HEK293 (cell line): ENCODE measurements at regions not wholly inside any gene's neighbourhood (a gene's known extent, or its start where the extent isn't known, plus 50 kb on each side); places are given as distances from the start of the nearest gene placed in this dataset.

ENCODE experiments used
- CTCF ChIA-PET: fragments of 350-600 bp; formaldehyde crosslinking; extraction: SDS; loops from one replicate; lab custom pipeline; 2021; ENCODE audit warnings: antibody characterized with exemption; lab: Yijun Ruan, JAX
- POLR2A ChIA-PET: fragments of 300-600 bp; formaldehyde crosslinking; extraction: SDS; loops from one replicate; lab custom pipeline; 2020; ENCODE audit warnings: antibody characterized with exemption, inconsistent platforms; lab: Yijun Ruan, JAX
- H3K27ac ChIP-seq: fragments of 200-500 bp; sonication (Bioruptor generic); 2 replicates; pipeline ENCODE4 v1.5.1; 2014; ENCODE audit warnings: low read depth, low read length, control low read depth, inconsistent platforms; ENCODE audit errors: extremely low read depth
- H3K36me3 ChIP-seq, 2 experiments: fragments of 200-500 bp in 1 of 2; sonication (Bioruptor generic) in 1 of 2; 1 replicate in 1 of 2; 2 replicates in 1 of 2; pipeline ENCODE4 v1.5.1; 2014 to 2017; ENCODE audit warnings: inconsistent platforms in 2 of 2, low read length in 2 of 2; ENCODE audit not compliant: control insufficient read depth in 2 of 2, insufficient read depth in 1 of 2
- H3K4me1 ChIP-seq: fragments of 200-500 bp; sonication (Bioruptor generic); 2 replicates; pipeline ENCODE4 v1.5.1; 2014; ENCODE audit warnings: mild to moderate bottlenecking, low read length, inconsistent platforms; ENCODE audit not compliant: control insufficient read depth, insufficient read depth
- H3K4me3 ChIP-seq: 2 replicates; pipeline ENCODE4 v1.5.1; 2011; ENCODE audit warnings: low read depth, mild to moderate bottlenecking, control low read depth, low read length, moderate library complexity
- H3K9me3 ChIP-seq: fragments of 200-500 bp; sonication (Bioruptor generic); 2 replicates; pipeline ENCODE4 v1.5.1; 2014; ENCODE audit warnings: low read depth, low read length, inconsistent platforms; ENCODE audit not compliant: control insufficient read depth, insufficient read depth
- GLI4 ChIP-seq: fragments of 450-650 bp; formaldehyde crosslinking; IDR thresholded peaks from 2 replicates; pipeline ENCODE4 v1.5.1; 2016; ENCODE audit warnings: missing biosample characterization, missing genetic modification characterization
- KLF10 ChIP-seq: fragments of 450-650 bp; IDR thresholded peaks from 2 replicates; pipeline ENCODE4 v1.5.1; 2018; ENCODE audit warnings: missing biosample characterization, mild to moderate bottlenecking, missing genetic modification characterization
- MZF1 ChIP-seq: fragments of 450-650 bp; formaldehyde crosslinking; IDR thresholded peaks from 2 replicates; pipeline ENCODE4 v1.5.1; 2017; ENCODE audit warnings: missing biosample characterization, missing genetic modification characterization, borderline replicate concordance
- PRDM1 ChIP-seq: fragments of 450-650 bp; formaldehyde crosslinking; IDR thresholded peaks from 2 replicates; pipeline ENCODE4; 2016; ENCODE audit warnings: missing biosample characterization, missing genetic modification characterization
- PRDM10 ChIP-seq: fragments of 450-650 bp; formaldehyde crosslinking; IDR thresholded peaks from 2 replicates; pipeline ENCODE4 v1.5.1; 2016; ENCODE audit warnings: missing biosample characterization, missing genetic modification characterization
- PRDM6 ChIP-seq: fragments of 450-650 bp; formaldehyde crosslinking; IDR thresholded peaks from 2 replicates; pipeline ENCODE4 v1.5.1; 2017; ENCODE audit warnings: missing biosample characterization, missing genetic modification characterization
- SP2 ChIP-seq: fragments of 450-650 bp; formaldehyde crosslinking; IDR thresholded peaks from 2 replicates; pipeline ENCODE4 v1.5.1; 2016; ENCODE audit warnings: missing biosample characterization, missing genetic modification characterization
- ZBTB20 ChIP-seq: fragments of 450-650 bp; formaldehyde crosslinking; IDR thresholded peaks from 2 replicates; pipeline ENCODE4 v1.5.1; 2016; ENCODE audit warnings: missing biosample characterization, missing genetic modification characterization
- ZBTB44 ChIP-seq: fragments of 450-650 bp; IDR thresholded peaks from 2 replicates; pipeline ENCODE4 v1.5.1; 2018; ENCODE audit warnings: missing biosample characterization, mild to moderate bottlenecking, missing genetic modification characterization
- ZBTB8A ChIP-seq: fragments of 450-650 bp; formaldehyde crosslinking; IDR thresholded peaks from 2 replicates; pipeline ENCODE4 v1.5.1; 2016; ENCODE audit warnings: missing biosample characterization, missing genetic modification characterization
- ZEB2 ChIP-seq: fragments of 450-650 bp; formaldehyde crosslinking; IDR thresholded peaks from 2 replicates; pipeline ENCODE4 v1.5.1; 2016; ENCODE audit warnings: missing biosample characterization, missing genetic modification characterization
- ZNF214 ChIP-seq: fragments of 450-650 bp; formaldehyde crosslinking; IDR thresholded peaks from 2 replicates; pipeline ENCODE4 v1.5.1; 2017; ENCODE audit warnings: missing biosample characterization, mild to moderate bottlenecking, missing genetic modification characterization, borderline replicate concordance
- ZNF423 ChIP-seq: fragments of 450-650 bp; formaldehyde crosslinking; IDR thresholded peaks from 2 replicates; pipeline ENCODE4 v1.5.1; 2016; ENCODE audit warnings: missing biosample characterization, missing genetic modification characterization
- ZNF488 ChIP-seq: fragments of 450-650 bp; formaldehyde crosslinking; IDR thresholded peaks from 2 replicates; pipeline ENCODE4 v1.5.1; 2016; ENCODE audit warnings: missing biosample characterization, missing genetic modification characterization
- ZNF623 ChIP-seq: fragments of 450-650 bp; formaldehyde crosslinking; IDR thresholded peaks from 2 replicates; pipeline ENCODE4 v1.5.1; 2016; ENCODE audit warnings: missing biosample characterization, missing genetic modification characterization
- ZNF629 ChIP-seq: fragments of 450-650 bp; formaldehyde crosslinking; IDR thresholded peaks from 2 replicates; pipeline ENCODE4 v1.5.1; 2017; ENCODE audit warnings: missing biosample characterization, missing genetic modification characterization
- ZNF660 ChIP-seq: fragments of 450-650 bp; IDR thresholded peaks from 2 replicates; pipeline ENCODE4 v1.5.1; 2018; ENCODE audit warnings: missing biosample characterization, mild to moderate bottlenecking, missing genetic modification characterization
- ZNF692 ChIP-seq: fragments of 450-650 bp; formaldehyde crosslinking; IDR thresholded peaks from 2 replicates; pipeline ENCODE4 v1.5.1; 2016; ENCODE audit warnings: missing biosample characterization, missing genetic modification characterization
- ZNF768 ChIP-seq: fragments of 450-650 bp; formaldehyde crosslinking; IDR thresholded peaks from 2 replicates; pipeline ENCODE4 v1.5.1; 2018; ENCODE audit warnings: missing biosample characterization, mild to moderate bottlenecking, missing genetic modification characterization
- ZNF792 ChIP-seq: fragments of 450-650 bp; formaldehyde crosslinking; IDR thresholded peaks from 2 replicates; pipeline ENCODE4 v1.5.1; 2016; ENCODE audit warnings: missing biosample characterization, missing genetic modification characterization
- TF ChIP-seq, protein P1 (sequence below): IDR thresholded peaks from 2 replicates; pipeline ENCODE4 v1.6.1; 2011; ENCODE audit warnings: mild to moderate bottlenecking, low read depth, low read length, borderline replicate concordance
- TF ChIP-seq, protein P2 (sequence below): fragments of 450-650 bp; formaldehyde crosslinking; IDR thresholded peaks from 2 replicates; pipeline ENCODE4 v1.5.1; 2016; ENCODE audit warnings: missing biosample characterization, missing genetic modification characterization, borderline replicate concordance

DNA sequence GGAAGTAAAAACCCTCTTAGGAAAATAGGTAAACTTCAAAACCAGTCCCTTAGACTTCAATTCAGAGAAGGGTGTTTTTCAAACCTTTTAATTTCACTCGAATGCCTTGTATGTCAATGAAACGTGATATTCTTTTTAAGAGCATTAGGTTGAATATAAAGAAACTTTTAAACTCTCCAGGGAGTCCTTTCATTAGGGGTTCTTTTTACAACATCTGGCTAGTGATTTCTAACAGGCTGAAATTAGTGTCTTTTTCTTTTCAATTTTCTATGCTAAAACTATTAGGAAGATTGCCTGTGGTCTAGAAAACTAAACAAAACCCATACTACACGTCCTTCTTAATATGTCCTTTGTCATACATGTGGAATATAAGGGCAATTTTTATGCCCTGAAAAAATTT lies 569.7 kb upstream of the CITED2 start:
- Histone ChIP-seq H3K4me1 (peaks cover 13% of the 10 kb centered on the region), H3K9me3 (no peaks in the 10 kb centered on the region), H3K4me3 (no peak overlapping the region), H3K27ac (no peak overlapping the region), H3K36me3 (no peaks in the 10 kb centered on the region)
- TF ChIP-seq ZBTB8A (tag by site-specific recombination) (0 out of 2 replicates have a peak, but pooled peaks have one; percentile 14), ZNF214 (tag by site-specific recombination) (no peak)
- ChIA-PET CTCF (interaction anchor here (0.6 kb wide), 1 partner anchor 537 kb away, joined by 3 read pairs; no protein-coding TSS in a partner anchor), POLR2A (interaction anchor here (0.6 kb wide), 1 partner anchor 455 kb away, joined by 3 read pairs; no protein-coding TSS in a partner anchor)

DNA sequence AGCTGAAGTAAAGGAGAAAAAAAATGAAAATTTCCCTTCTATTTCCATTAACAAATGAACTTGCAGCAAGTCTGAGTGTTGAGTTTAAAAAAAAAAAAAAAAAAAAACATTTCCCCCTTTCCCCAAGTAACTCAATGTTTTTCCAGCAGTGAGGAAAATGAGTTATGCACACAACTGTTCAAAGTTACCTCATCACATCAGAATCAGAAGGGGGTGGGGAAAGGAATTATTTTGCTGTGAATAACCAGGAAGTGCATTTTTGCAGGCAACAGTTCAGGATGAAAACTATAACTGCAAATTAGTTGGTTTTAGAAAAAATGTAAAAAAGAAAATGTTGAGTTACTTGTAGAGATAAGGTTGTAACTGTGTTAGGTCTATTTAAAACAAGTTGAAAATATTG lies 568.9 kb upstream of the CITED2 start:
- H3K27ac ChIP-seq, result no peak overlapping the region
- CTCF ChIA-PET, result interaction anchor here (1.0 kb wide), 1 partner anchor 568 kb away, joined by 3 read pairs; no protein-coding TSS in a partner anchor
- no peaks in the 10 kb centered on the region for H3K36me3 ChIP-seq
- POLR2A ChIA-PET, result interaction anchor here (1.0 kb wide), 1 partner anchor 573 kb away, joined by 3 read pairs; no protein-coding TSS in a partner anchor
- no peak overlapping the region for H3K4me3 ChIP-seq
- H3K4me1 ChIP-seq, result peaks cover 13% of the 10 kb centered on the region
- H3K9me3 ChIP-seq, result no peaks in the 10 kb centered on the region
- TF ChIP-seq PRDM1 (tag by site-specific recombination) (peak; percentile 53; the same call in 1 of the 2 replicates), ZNF623 (tag by site-specific recombination) (no peak), PRDM6 (tag by site-specific recombination) (peak; percentile 91), ZNF488 (no peak), ZEB2 (peak; percentile 19; the same call in 1 of the 2 replicates), ZNF423 (tag by site-specific recombination) (no peak), ZNF768 (tag by site-specific recombination) (no peak), ZNF660 (tag by site-specific recombination) (0 out of 2 replicates have a peak, but pooled peaks have one; percentile 33), ZNF792 (no peak), SP2 (tag by site-specific recombination) (no peak), ZBTB20 (0 out of 2 replicates have a peak, but pooled peaks have one; percentile 12), ZNF629 (tag by site-specific recombination) (peak; percentile 52; the same call in 1 of the 2 replicates), GLI4 (tag by site-specific recombination) (no peak), MZF1 (tag by site-specific recombination) (no peak), KLF10 (tag by site-specific recombination) (peak; percentile 10; the same call in 1 of the 2 replicates), PRDM10 (tag by site-specific recombination) (0 out of 2 replicates have a peak, but pooled peaks have one; percentile 31), ZNF692 (tag by site-specific recombination) (peak; percentile 37), ZBTB44 (tag by site-specific recombination) (peak; percentile 94)
- TF ChIP-seq, protein P1, sequence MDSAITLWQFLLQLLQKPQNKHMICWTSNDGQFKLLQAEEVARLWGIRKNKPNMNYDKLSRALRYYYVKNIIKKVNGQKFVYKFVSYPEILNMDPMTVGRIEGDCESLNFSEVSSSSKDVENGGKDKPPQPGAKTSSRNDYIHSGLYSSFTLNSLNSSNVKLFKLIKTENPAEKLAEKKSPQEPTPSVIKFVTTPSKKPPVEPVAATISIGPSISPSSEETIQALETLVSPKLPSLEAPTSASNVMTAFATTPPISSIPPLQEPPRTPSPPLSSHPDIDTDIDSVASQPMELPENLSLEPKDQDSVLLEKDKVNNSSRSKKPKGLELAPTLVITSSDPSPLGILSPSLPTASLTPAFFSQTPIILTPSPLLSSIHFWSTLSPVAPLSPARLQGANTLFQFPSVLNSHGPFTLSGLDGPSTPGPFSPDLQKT, result no peak
- TF ChIP-seq, protein P2, sequence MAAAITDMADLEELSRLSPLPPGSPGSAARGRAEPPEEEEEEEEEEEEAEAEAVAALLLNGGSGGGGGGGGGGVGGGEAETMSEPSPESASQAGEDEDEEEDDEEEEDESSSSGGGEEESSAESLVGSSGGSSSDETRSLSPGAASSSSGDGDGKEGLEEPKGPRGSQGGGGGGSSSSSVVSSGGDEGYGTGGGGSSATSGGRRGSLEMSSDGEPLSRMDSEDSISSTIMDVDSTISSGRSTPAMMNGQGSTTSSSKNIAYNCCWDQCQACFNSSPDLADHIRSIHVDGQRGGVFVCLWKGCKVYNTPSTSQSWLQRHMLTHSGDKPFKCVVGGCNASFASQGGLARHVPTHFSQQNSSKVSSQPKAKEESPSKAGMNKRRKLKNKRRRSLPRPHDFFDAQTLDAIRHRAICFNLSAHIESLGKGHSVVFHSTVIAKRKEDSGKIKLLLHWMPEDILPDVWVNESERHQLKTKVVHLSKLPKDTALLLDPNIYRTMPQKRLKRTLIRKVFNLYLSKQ (tag by site-specific recombination), result no peak
